CD14-positive monocyte (primary cell): ENCODE measurements at regions not wholly inside any gene's neighbourhood (a gene's known extent, or its start where the extent isn't known, plus 50 kb on each side); places are given as distances from the start of the nearest gene placed in this dataset.

Experiments used
- DNase-seq, 3 donors: peaks; one replicate each; pipeline ENCODE4 v3.0.0-alpha.2; 2011 to 2022
- H2AFZ ChIP-seq: 2 replicates; pipeline ENCODE4 v1.6.0; 2012; ENCODE audit warnings: mild to moderate bottlenecking, low read depth, low read length, inconsistent platforms; ENCODE audit not compliant: insufficient read depth, poor library complexity, severe bottlenecking
- H3K27ac ChIP-seq, 2 donors: 1 replicate in 1 of 2; 2 replicates in 1 of 2; pipeline ENCODE4 v1.5.1; 2012 to 2013; ENCODE audit warnings: low read length in 2 of 2, control low read depth in 1 of 2, inconsistent platforms in 1 of 2, low read depth in 1 of 2, mild to moderate bottlenecking in 1 of 2
- H3K27me3 ChIP-seq, 2 donors: one replicate each; pipeline versions ENCODE4 v1.6.0 to v1.6.1; 2011 to 2013; ENCODE audit warnings: low read length in 2 of 2; ENCODE audit not compliant: control insufficient read depth in 2 of 2, insufficient read depth in 2 of 2
- H3K36me3 ChIP-seq, 2 donors: replicated peaks in 1 of 2; 1 replicate in 1 of 2; 2 replicates in 1 of 2; pipeline versions ENCODE4 v1.5.1 to v1.6.1; 2012 to 2013; ENCODE audit warnings: low read length in 2 of 2, control low read depth in 1 of 2, inconsistent platforms in 1 of 2, mild to moderate bottlenecking in 1 of 2; ENCODE audit not compliant: insufficient read depth in 2 of 2, control insufficient read depth in 1 of 2
- H3K4me1 ChIP-seq, 2 donors: 1 replicate in 1 of 2; 2 replicates in 1 of 2; pipeline versions ENCODE4 v1.5.1 to v1.6.1; 2012 to 2013; ENCODE audit warnings: low read length in 2 of 2, control low read depth in 1 of 2, inconsistent platforms in 1 of 2, mild to moderate bottlenecking in 1 of 2, moderate library complexity in 1 of 2; ENCODE audit not compliant: insufficient read depth in 2 of 2, control insufficient read depth in 1 of 2
- H3K4me2 ChIP-seq: replicated peaks from 2 replicates; pipeline ENCODE3; 2012; ENCODE audit warnings: low read length, moderate library complexity, mild to moderate bottlenecking; ENCODE audit not compliant: poor library complexity, severe bottlenecking; ENCODE audit errors: extremely low read depth
- H3K4me3 ChIP-seq, 3 experiments: fragments of 200-600 bp in 1 of 3; sonication (generic) in 1 of 3; replicated peaks in 1 of 3; 1 replicate in 2 of 3; 2 replicates in 1 of 3; pipeline ENCODE4 v1.5.1; 2011 to 2013; ENCODE audit warnings: low read length in 3 of 3, mild to moderate bottlenecking in 3 of 3, control low read depth in 2 of 3, low read depth in 2 of 3, inconsistent platforms in 1 of 3, moderate library complexity in 1 of 3
- H3K79me2 ChIP-seq: 2 replicates; pipeline ENCODE4 v1.6.0; 2012; ENCODE audit warnings: mild to moderate bottlenecking, control low read depth, inconsistent platforms, low read length, moderate library complexity; ENCODE audit not compliant: insufficient read depth
- H3K9ac ChIP-seq: 2 replicates; pipeline ENCODE4 v1.6.0; 2017; ENCODE audit warnings: low read length, mild to moderate bottlenecking; ENCODE audit not compliant: insufficient read depth, poor library complexity, severe bottlenecking
- H3K9me3 ChIP-seq, 2 donors: replicated peaks in 1 of 2; 1 replicate in 1 of 2; 2 replicates in 1 of 2; pipeline versions ENCODE4 v1.5.1 to v1.6.1; 2012 to 2013; ENCODE audit warnings: low read length in 2 of 2, control low read depth in 1 of 2; ENCODE audit not compliant: control insufficient read depth in 1 of 2, insufficient read depth in 1 of 2
- H4K20me1 ChIP-seq: 2 replicates; pipeline ENCODE4 v1.6.0; 2012; ENCODE audit warnings: mild to moderate bottlenecking, low read length, control low read depth, moderate library complexity; ENCODE audit not compliant: insufficient read depth
- H3K27ac Mint-ChIP-seq, 7 donors: one replicate each; pipeline ENCODE4 v1.8.0; 2020; ENCODE audit warnings: mild to moderate bottlenecking in 7 of 7, mixed read lengths in 7 of 7, moderate library complexity in 6 of 7, inconsistent platforms in 2 of 7
- H3K27me3 Mint-ChIP-seq, 3 donors: one replicate each; pipeline ENCODE4 v1.8.0; 2021 to 2022; ENCODE audit warnings: low read depth in 3 of 3, mild to moderate bottlenecking in 3 of 3, mixed read lengths in 3 of 3, moderate library complexity in 3 of 3, inconsistent platforms in 1 of 3
- H3K36me3 Mint-ChIP-seq, 2 donors: one replicate each; pipeline ENCODE4 v1.8.0; 2020; ENCODE audit warnings: mixed read lengths in 2 of 2, inconsistent platforms in 1 of 2, mild to moderate bottlenecking in 1 of 2
- H3K4me1 Mint-ChIP-seq: one replicate; pipeline ENCODE4 v1.8.0; 2020; ENCODE audit warnings: mild to moderate bottlenecking, mixed read lengths
- H3K4me3 Mint-ChIP-seq, 2 donors: one replicate each; pipeline ENCODE4 v1.8.0; 2020; ENCODE audit warnings: mild to moderate bottlenecking in 2 of 2, mixed read lengths in 2 of 2, moderate library complexity in 1 of 2
- H3K9me3 Mint-ChIP-seq, 7 donors: one replicate each; pipeline ENCODE4 v1.8.0; 2020 to 2022; ENCODE audit warnings: mixed read lengths in 7 of 7, mild to moderate bottlenecking in 6 of 7, moderate library complexity in 6 of 7, inconsistent platforms in 2 of 7
- WGBS: methylation state at CpG from one replicate; pipeline ENCODE4 v1.1.5; 2013; ENCODE audit warnings: missing lambda C conversion rate; ENCODE audit not compliant: insufficient coverage; 5-methylcytosine and 5-hydroxymethylcytosine counted together
- intact Hi-C, 2 donors: fragments of 100-400 bp; cut with micrococcal nuclease; formaldehyde crosslinking; loops; one replicate each; pipeline versions ENCODE4 v1.15.0 to v1.15.1; 2023
- TF ChIP-seq, protein P1 (sequence below): fragments of 200-600 bp; IDR thresholded peaks from one replicate; pipeline ENCODE4 v1.8.0; 2022; ENCODE audit warnings: antibody characterized with exemption, mild to moderate bottlenecking

DNA sequence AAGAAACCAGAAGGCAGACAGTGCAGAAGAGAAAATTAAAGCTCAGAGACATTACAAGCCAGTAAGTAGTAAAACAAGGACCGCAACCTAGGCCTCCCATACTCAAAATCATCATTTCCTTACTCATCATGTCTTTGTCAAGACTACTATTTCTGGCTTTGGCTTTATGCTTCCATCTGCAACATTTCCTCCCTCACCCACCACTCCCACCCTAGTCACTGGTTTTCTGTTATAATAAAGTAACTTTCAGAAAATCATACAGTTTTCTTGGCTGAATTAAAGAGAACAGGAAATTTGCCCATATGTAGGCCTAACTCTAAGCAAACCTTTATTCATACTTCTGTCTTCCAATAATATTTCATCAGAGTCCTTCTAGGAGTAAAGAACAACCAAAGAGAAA lies 247.6 kb upstream of the RORA start:
- no peak overlapping the region for H3K27ac Mint-ChIP-seq
- 60% methylated on average over 1 of the region's 1 CpG for WGBS

DNA sequence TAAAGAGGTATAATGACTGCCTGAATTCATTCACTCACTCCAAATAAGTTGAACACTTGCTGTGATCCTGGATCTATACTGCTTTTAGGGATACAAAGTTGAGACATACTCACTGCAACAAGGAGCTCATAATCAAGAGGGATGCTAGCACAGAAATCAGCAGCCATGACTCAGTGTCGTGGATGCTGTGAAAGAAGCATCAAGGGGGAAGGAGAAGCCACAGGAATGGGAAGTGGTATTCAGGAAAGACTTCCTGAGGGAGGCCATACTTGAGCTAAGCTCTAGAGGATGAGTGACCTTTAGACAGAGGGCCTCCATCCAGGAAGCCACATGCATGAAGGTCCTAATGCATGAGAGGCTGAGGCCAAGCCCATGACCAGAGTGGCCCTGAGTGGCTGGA lies 245.7 kb upstream of the RORA start:
- H3K4me2 ChIP-seq = no peak overlapping the region
- H2AFZ ChIP-seq = no peak overlapping the region
- DNase-seq = no peak
- peaks cover 0 to 1% (median 0%) of the 10 kb centered on the region in 3 donors for H3K27me3 Mint-ChIP-seq
- intact Hi-C loops = no loop called here
- H3K4me1 ChIP-seq = no peaks in the 10 kb centered on the region
- no peak overlapping the region for H3K27ac ChIP-seq
- TF ChIP-seq, protein P1, sequence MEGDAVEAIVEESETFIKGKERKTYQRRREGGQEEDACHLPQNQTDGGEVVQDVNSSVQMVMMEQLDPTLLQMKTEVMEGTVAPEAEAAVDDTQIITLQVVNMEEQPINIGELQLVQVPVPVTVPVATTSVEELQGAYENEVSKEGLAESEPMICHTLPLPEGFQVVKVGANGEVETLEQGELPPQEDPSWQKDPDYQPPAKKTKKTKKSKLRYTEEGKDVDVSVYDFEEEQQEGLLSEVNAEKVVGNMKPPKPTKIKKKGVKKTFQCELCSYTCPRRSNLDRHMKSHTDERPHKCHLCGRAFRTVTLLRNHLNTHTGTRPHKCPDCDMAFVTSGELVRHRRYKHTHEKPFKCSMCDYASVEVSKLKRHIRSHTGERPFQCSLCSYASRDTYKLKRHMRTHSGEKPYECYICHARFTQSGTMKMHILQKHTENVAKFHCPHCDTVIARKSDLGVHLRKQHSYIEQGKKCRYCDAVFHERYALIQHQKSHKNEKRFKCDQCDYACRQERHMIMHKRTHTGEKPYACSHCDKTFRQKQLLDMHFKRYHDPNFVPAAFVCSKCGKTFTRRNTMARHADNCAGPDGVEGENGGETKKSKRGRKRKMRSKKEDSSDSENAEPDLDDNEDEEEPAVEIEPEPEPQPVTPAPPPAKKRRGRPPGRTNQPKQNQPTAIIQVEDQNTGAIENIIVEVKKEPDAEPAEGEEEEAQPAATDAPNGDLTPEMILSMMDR = no peak
- H3K4me3 Mint-ChIP-seq = no peak overlapping the region
- H3K36me3 Mint-ChIP-seq = no peaks in the 10 kb centered on the region
- WGBS = 50% methylated on average over 1 of the region's 1 CpG
- H3K4me1 Mint-ChIP-seq = no peaks in the 10 kb centered on the region
- no peaks in the 10 kb centered on the region for H3K79me2 ChIP-seq
- H3K9ac ChIP-seq = no peak overlapping the region
- no peak overlapping the region for H3K4me3 ChIP-seq
- no peaks in the 10 kb centered on the region for H3K27me3 ChIP-seq
- peaks cover 5 to 8% of the 10 kb centered on the region in 2 donors for H3K9me3 ChIP-seq
- peaks cover 5 to 24% (median 12%) of the 10 kb centered on the region in 7 donors for H3K9me3 Mint-ChIP-seq
- H3K27ac Mint-ChIP-seq = no peak overlapping the region
- no peaks in the 10 kb centered on the region for H4K20me1 ChIP-seq
- H3K36me3 ChIP-seq = no peaks in the 10 kb centered on the region

More for the DNA sequence above, 247.6 kb upstream of the RORA start:
- H3K4me1 Mint-ChIP-seq = no peaks in the 10 kb centered on the region
- peaks cover 7 to 8% of the 10 kb centered on the region in 2 donors for H3K9me3 ChIP-seq
- H4K20me1 ChIP-seq = no peaks in the 10 kb centered on the region
- H3K4me3 Mint-ChIP-seq = no peak overlapping the region
- H3K79me2 ChIP-seq = no peaks in the 10 kb centered on the region
- DNase-seq = no peak
- peaks cover 5 to 24% (median 9%) of the 10 kb centered on the region in 7 donors for H3K9me3 Mint-ChIP-seq
- H3K36me3 Mint-ChIP-seq = no peaks in the 10 kb centered on the region
- no peak overlapping the region for H3K4me2 ChIP-seq
- H3K36me3 ChIP-seq = no peaks in the 10 kb centered on the region
- no peak overlapping the region for H3K9ac ChIP-seq
- H3K27ac ChIP-seq = no peak overlapping the region
- intact Hi-C loops = no loop called here
- H3K4me1 ChIP-seq = no peaks in the 10 kb centered on the region
- no peak overlapping the region for H3K4me3 ChIP-seq
- H3K27me3 Mint-ChIP-seq = peaks cover 0 to 1% (median 0%) of the 10 kb centered on the region in 3 donors
- H2AFZ ChIP-seq = no peak overlapping the region
- H3K27me3 ChIP-seq = no peaks in the 10 kb centered on the region
- TF ChIP-seq, protein P1 = no peak
